AG04450 (cell line): ENCODE measurements at regions not wholly inside any gene's neighbourhood (a gene's known extent, or its start where the extent isn't known, plus 50 kb on each side); places are given as distances from the start of the nearest gene placed in this dataset.
A peak's percentile ranks its signal among the peaks of the same experiment; 100 is the strongest.

Experiments
- CTCF ChIA-PET: fragments of 300-600, 350-600 bp; formaldehyde crosslinking; extraction: SDS; loops from one replicate; lab custom pipeline; 2022; ENCODE audit warnings: antibody characterized with exemption, inconsistent platforms; lab: Charles Lee
- POLR2A ChIA-PET: fragments of 350-600 bp; formaldehyde crosslinking; extraction: SDS; loops from one replicate; lab custom pipeline; 2021; ENCODE audit warnings: antibody characterized with exemption, inconsistent platforms; lab: Yijun Ruan, JAX
- DNase-seq: peaks from one replicate; pipeline ENCODE4 v3.0.0-alpha.2; 2011; ENCODE audit warnings: low read depth, low spot score
- H3K27ac ChIP-seq: one replicate; pipeline ENCODE4 v1.5.1; 2012; ENCODE audit warnings: low read depth, low read length, control low read depth
- H3K27me3 ChIP-seq: one replicate; pipeline ENCODE4 v1.6.0; 2012; ENCODE audit warnings: low read length; ENCODE audit not compliant: control insufficient read depth, insufficient read depth
- H3K4me3 ChIP-seq: 2 replicates; pipeline ENCODE4 v1.5.1; 2011; ENCODE audit warnings: mild to moderate bottlenecking, low read depth, low read length, control low read depth
- H3K9me3 ChIP-seq: 2 replicates; pipeline ENCODE4 v1.5.1; 2012; ENCODE audit warnings: low read length; ENCODE audit not compliant: control insufficient read depth, insufficient read depth
- TF ChIP-seq, protein P1 (sequence below): IDR thresholded peaks from 2 replicates; pipeline ENCODE4 v1.5.1; 2011; ENCODE audit warnings: low read depth, low read length, control low read depth, inconsistent platforms

- CTCF ChIA-PET, result no interaction called here
- DNase-seq, result no peak
- H3K27ac ChIP-seq, result no peak overlapping the region
- H3K4me3 ChIP-seq, result no peak overlapping the region
- no peaks in the 10 kb centered on the region for H3K27me3 ChIP-seq
- POLR2A ChIA-PET, result no interaction called here
- TF ChIP-seq, protein P1, sequence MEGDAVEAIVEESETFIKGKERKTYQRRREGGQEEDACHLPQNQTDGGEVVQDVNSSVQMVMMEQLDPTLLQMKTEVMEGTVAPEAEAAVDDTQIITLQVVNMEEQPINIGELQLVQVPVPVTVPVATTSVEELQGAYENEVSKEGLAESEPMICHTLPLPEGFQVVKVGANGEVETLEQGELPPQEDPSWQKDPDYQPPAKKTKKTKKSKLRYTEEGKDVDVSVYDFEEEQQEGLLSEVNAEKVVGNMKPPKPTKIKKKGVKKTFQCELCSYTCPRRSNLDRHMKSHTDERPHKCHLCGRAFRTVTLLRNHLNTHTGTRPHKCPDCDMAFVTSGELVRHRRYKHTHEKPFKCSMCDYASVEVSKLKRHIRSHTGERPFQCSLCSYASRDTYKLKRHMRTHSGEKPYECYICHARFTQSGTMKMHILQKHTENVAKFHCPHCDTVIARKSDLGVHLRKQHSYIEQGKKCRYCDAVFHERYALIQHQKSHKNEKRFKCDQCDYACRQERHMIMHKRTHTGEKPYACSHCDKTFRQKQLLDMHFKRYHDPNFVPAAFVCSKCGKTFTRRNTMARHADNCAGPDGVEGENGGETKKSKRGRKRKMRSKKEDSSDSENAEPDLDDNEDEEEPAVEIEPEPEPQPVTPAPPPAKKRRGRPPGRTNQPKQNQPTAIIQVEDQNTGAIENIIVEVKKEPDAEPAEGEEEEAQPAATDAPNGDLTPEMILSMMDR, result no peak
- peaks cover 11% of the 10 kb centered on the region for H3K9me3 ChIP-seq
Measured at GRCh38 chr9:105069285-105069684, 141.3 kb upstream of the ABCA1 start.

- H3K4me3 ChIP-seq, result no peak overlapping the region
- TF ChIP-seq, protein P1, result no peak
- CTCF ChIA-PET, result no interaction called here
- H3K9me3 ChIP-seq, result peaks cover 11% of the 10 kb centered on the region
- no peak overlapping the region for H3K27ac ChIP-seq
- POLR2A ChIA-PET, result no interaction called here
- no peak for DNase-seq
- no peaks in the 10 kb centered on the region for H3K27me3 ChIP-seq
Measured at GRCh38 chr9:105069696-105070095, 141.7 kb upstream of the ABCA1 start.

GRCh38 chr9:105070176-105070575 lies 142.2 kb upstream of the ABCA1 start:
- TF ChIP-seq, protein P1, result no peak
- Histone ChIP-seq H3K27ac (no peak overlapping the region), H3K4me3 (no peak overlapping the region), H3K9me3 (peaks cover 11% of the 10 kb centered on the region), H3K27me3 (no peaks in the 10 kb centered on the region)
- CTCF ChIA-PET, result no interaction called here
- POLR2A ChIA-PET, result no interaction called here
- DNase-seq, result no peak

- TF ChIP-seq, protein P1, result no peak
- no peak for DNase-seq
- H3K9me3 ChIP-seq, result peaks cover 10% of the 10 kb centered on the region
- no peak overlapping the region for H3K4me3 ChIP-seq
- CTCF ChIA-PET, result no interaction called here
- POLR2A ChIA-PET, result interaction anchor here (1.0 kb wide), 1 partner anchor 8 kb away, joined by 3 read pairs; no protein-coding TSS in a partner anchor
- H3K27me3 ChIP-seq, result no peaks in the 10 kb centered on the region
- peak overlapping the region; percentile 40 for H3K27ac ChIP-seq
Measured at GRCh38 chr9:105072476-105072875, 144.5 kb upstream of the ABCA1 start.

GRCh38 chr9:105073147-105073546 lies 145.2 kb upstream of the ABCA1 start:
- H3K27me3 ChIP-seq, result no peaks in the 10 kb centered on the region
- H3K4me3 ChIP-seq, result no peak overlapping the region
- peak overlapping the region; percentile 40 for H3K27ac ChIP-seq
- H3K9me3 ChIP-seq, result peaks cover 5% of the 10 kb centered on the region; the same call in 1 of the 2 replicates
- CTCF ChIA-PET, result no interaction called here
- no peak for DNase-seq
- POLR2A ChIA-PET, result interaction anchor here (1.0 kb wide), 1 partner anchor 9 kb away, joined by 3 read pairs; no protein-coding TSS in a partner anchor
- TF ChIP-seq, protein P1, result no peak
